Osteoblast (primary cell): ENCODE measurements at regions not wholly inside any gene's neighbourhood (a gene's known extent, or its start where the extent isn't known, plus 50 kb on each side); places are given as distances from the start of the nearest gene placed in this dataset.

ENCODE experiments used
- DNase-seq: peaks from one replicate; pipeline ENCODE4 v3.0.0; 2011; ENCODE audit warnings: low spot score, mixed read lengths; ENCODE audit not compliant: insufficient read length; ENCODE audit errors: missing footprints
- H2AFZ ChIP-seq: 2 replicates; pipeline ENCODE4 v1.6.0; 2011; ENCODE audit warnings: mild to moderate bottlenecking, low read length
- H3K27ac ChIP-seq: 2 replicates; pipeline ENCODE4 v1.5.1; 2011; ENCODE audit warnings: mild to moderate bottlenecking, low read depth, low read length, moderate library complexity
- H3K27me3 ChIP-seq: 2 replicates; pipeline ENCODE4 v1.6.0; 2012; ENCODE audit warnings: mild to moderate bottlenecking, control low read depth, inconsistent platforms, low read length, moderate library complexity; ENCODE audit not compliant: insufficient read depth
- H3K36me3 ChIP-seq: 2 replicates; pipeline ENCODE4 v1.5.1; 2011; ENCODE audit warnings: mild to moderate bottlenecking, low read length, control low read depth, moderate library complexity; ENCODE audit not compliant: insufficient read depth
- H3K4me1 ChIP-seq: 2 replicates; pipeline ENCODE4 v1.5.1; 2011; ENCODE audit warnings: mild to moderate bottlenecking, low read length, control low read depth, moderate library complexity; ENCODE audit not compliant: insufficient read depth
- H3K4me2 ChIP-seq: 2 replicates; pipeline ENCODE4 v1.6.0; 2011; ENCODE audit warnings: mild to moderate bottlenecking, low read length; ENCODE audit not compliant: insufficient read depth
- H3K4me3 ChIP-seq: fragments of 200-600 bp; sonication (generic); 3 replicates; pipeline ENCODE4 v1.5.1; 2012; ENCODE audit warnings: mild to moderate bottlenecking, low read length, inconsistent platforms; ENCODE audit not compliant: insufficient read depth
- H3K79me2 ChIP-seq: 2 replicates; pipeline ENCODE4 v1.6.0; 2012; ENCODE audit warnings: mild to moderate bottlenecking, low read length, control low read depth, inconsistent platforms; ENCODE audit not compliant: insufficient read depth
- H3K9me3 ChIP-seq: 2 replicates; pipeline ENCODE4 v1.5.1; 2011; ENCODE audit warnings: low read depth, low read length, control low read depth
- H4K20me1 ChIP-seq: 2 replicates; pipeline ENCODE4 v1.6.0; 2012; ENCODE audit warnings: mild to moderate bottlenecking, low read length, control low read depth; ENCODE audit not compliant: insufficient read depth
- CTCF ChIP-seq: IDR thresholded peaks from 2 replicates; pipeline ENCODE4 v1.5.1; 2011; ENCODE audit warnings: mild to moderate bottlenecking, low read depth, low read length, moderate library complexity; ENCODE audit errors: extremely low read depth

- no peak overlapping the region for H3K27ac ChIP-seq
- H3K36me3 ChIP-seq = no peaks in the 10 kb centered on the region
- no peak overlapping the region for H2AFZ ChIP-seq
- TF ChIP-seq CTCF = no peak
- no peaks in the 10 kb centered on the region for H3K9me3 ChIP-seq
- no peak for DNase-seq
- peaks cover 16% of the 10 kb centered on the region for H3K4me1 ChIP-seq
- H4K20me1 ChIP-seq = no peaks in the 10 kb centered on the region
- no peak overlapping the region for H3K4me2 ChIP-seq
- no peaks in the 10 kb centered on the region for H3K79me2 ChIP-seq
- H3K27me3 ChIP-seq = no peaks in the 10 kb centered on the region
- no peak overlapping the region for H3K4me3 ChIP-seq
Observed at GRCh38 chr9:78874061-78874460, 577.1 kb downstream of the PSAT1 start.

- no peaks in the 10 kb centered on the region for H3K9me3 ChIP-seq
- no peak for TF ChIP-seq CTCF
- H3K27ac ChIP-seq = no peak overlapping the region
- H3K4me1 ChIP-seq = no peaks in the 10 kb centered on the region
- no peak overlapping the region for H2AFZ ChIP-seq
- H3K4me2 ChIP-seq = no peak overlapping the region
- no peak overlapping the region for H3K4me3 ChIP-seq
- H3K36me3 ChIP-seq = no peaks in the 10 kb centered on the region
- no peak for DNase-seq
- no peaks in the 10 kb centered on the region for H3K79me2 ChIP-seq
- H4K20me1 ChIP-seq = no peaks in the 10 kb centered on the region
- no peaks in the 10 kb centered on the region for H3K27me3 ChIP-seq
Observed at GRCh38 chr9:78879324-78880100, 582.6 kb downstream of the PSAT1 start.

- no peak for TF ChIP-seq CTCF
- no peaks in the 10 kb centered on the region for H4K20me1 ChIP-seq
- H3K4me3 ChIP-seq = no peak overlapping the region
- H3K27ac ChIP-seq = no peak overlapping the region
- no peaks in the 10 kb centered on the region for H3K27me3 ChIP-seq
- no peaks in the 10 kb centered on the region for H3K9me3 ChIP-seq
- no peaks in the 10 kb centered on the region for H3K4me1 ChIP-seq
- no peak overlapping the region for H3K4me2 ChIP-seq
- no peak for DNase-seq
- no peaks in the 10 kb centered on the region for H3K36me3 ChIP-seq
- H3K79me2 ChIP-seq = no peaks in the 10 kb centered on the region
- H2AFZ ChIP-seq = no peak overlapping the region
Observed at GRCh38 chr9:78881295-78881694, 584.4 kb downstream of the PSAT1 start.

- H3K36me3 ChIP-seq = no peaks in the 10 kb centered on the region
Observed at GRCh38 chr9:78882481-78882880, 585.6 kb downstream of the PSAT1 start.

More at GRCh38 chr9:78882481-78882880, 585.6 kb downstream of the PSAT1 start:
- Histone ChIP-seq H3K79me2 (no peaks in the 10 kb centered on the region), H4K20me1 (no peaks in the 10 kb centered on the region), H3K9me3 (no peaks in the 10 kb centered on the region), H3K27me3 (no peaks in the 10 kb centered on the region), H3K4me2 (no peak overlapping the region), H3K27ac (no peak overlapping the region), H2AFZ (no peak overlapping the region), H3K4me1 (no peaks in the 10 kb centered on the region), H3K4me3 (no peak overlapping the region)
- DNase-seq = no peak
- no peak for TF ChIP-seq CTCF
